ENCODE measurements at regions not wholly inside any gene's neighbourhood (a gene's known extent, or its start where the extent isn't known, plus 50 kb on each side); places are given as distances from the start of the nearest gene placed in this dataset.

- TF ChIP-seq CTCF (conservative IDR thresholded peaks at IDR 0.05; ENCODE audit: low read depth, low read length) (no peak), EZH2 (IDR thresholded peaks at IDR 0.05; ENCODE audit: borderline replicate concordance, low read depth, low read length, poor library complexity, severe bottlenecking) (no peak)
Measured at GRCh38 chr5:74429495-74429894, 211.0 kb downstream of the ENC1 start.
